GM12892 (cell line): ENCODE measurements at regions not wholly inside any gene's neighbourhood (a gene's known extent, or its start where the extent isn't known, plus 50 kb on each side); places are given as distances from the start of the nearest gene placed in this dataset.

Experiments
- POLR2A ChIP-seq: IDR thresholded peaks from 2 replicates; pipeline ENCODE4 v1.6.1; 2011; ENCODE audit warnings: low read depth, low read length, control low read depth
- TAF1 ChIP-seq: IDR thresholded peaks from 2 replicates; pipeline ENCODE4 v1.6.1; 2011; ENCODE audit warnings: low read depth, mild to moderate bottlenecking, control low read depth, low read length, borderline replicate concordance

DNA sequence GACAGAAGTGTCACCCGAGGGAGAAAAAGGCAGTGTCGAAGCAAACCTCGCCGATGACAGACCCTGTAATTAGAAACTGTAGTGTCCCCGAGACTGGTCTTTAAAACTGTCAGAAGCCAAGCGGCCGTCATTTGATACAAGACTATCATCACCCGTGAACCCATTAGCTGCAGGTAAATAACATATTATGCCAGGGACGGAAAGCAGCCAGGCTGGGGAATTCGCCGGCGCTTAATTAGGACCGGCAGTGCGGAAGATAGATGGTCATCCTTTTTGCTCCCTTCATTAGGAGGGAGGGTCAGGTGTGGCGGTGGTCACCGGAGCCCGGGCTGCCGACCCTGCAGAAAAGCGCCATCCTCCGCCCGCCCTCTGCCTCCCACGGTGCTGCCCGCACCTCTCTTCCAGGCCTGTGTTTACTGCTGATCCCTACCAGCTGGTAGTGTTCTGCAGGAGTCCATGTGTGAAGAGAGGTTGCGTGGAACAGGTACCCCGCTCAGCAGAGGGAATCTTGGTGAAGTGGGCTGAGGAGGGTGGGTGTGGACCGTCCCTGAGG is 109.4 kb upstream of the GSE1 start:
- TF ChIP-seq TAF1 = no peak
- TF ChIP-seq POLR2A = no peak
